Astrocyte of the cerebellum (primary cell): ENCODE measurements at regions not wholly inside any gene's neighbourhood (a gene's known extent, or its start where the extent isn't known, plus 50 kb on each side); places are given as distances from the start of the nearest gene placed in this dataset.

ENCODE experiments used
- DNase-seq: peaks from one replicate; pipeline ENCODE4 v3.0.0-alpha.2; 2011; ENCODE audit warnings: low read depth
- H3K4me3 ChIP-seq: 2 replicates; pipeline ENCODE4 v1.5.1; 2011; ENCODE audit warnings: mild to moderate bottlenecking, low read depth, low read length, moderate library complexity
- in situ Hi-C: cut with HindIII; loops from 2 replicates; pipeline ENCODE4 v1.10.0; 2017; ENCODE audit warnings: low sequenced_read_pairs
- TF ChIP-seq, protein P1 (sequence below): IDR thresholded peaks from 2 replicates; pipeline ENCODE4 v1.5.1; 2012; ENCODE audit warnings: low read length, low read depth, moderate library complexity, mild to moderate bottlenecking; ENCODE audit errors: missing control alignments

DNA sequence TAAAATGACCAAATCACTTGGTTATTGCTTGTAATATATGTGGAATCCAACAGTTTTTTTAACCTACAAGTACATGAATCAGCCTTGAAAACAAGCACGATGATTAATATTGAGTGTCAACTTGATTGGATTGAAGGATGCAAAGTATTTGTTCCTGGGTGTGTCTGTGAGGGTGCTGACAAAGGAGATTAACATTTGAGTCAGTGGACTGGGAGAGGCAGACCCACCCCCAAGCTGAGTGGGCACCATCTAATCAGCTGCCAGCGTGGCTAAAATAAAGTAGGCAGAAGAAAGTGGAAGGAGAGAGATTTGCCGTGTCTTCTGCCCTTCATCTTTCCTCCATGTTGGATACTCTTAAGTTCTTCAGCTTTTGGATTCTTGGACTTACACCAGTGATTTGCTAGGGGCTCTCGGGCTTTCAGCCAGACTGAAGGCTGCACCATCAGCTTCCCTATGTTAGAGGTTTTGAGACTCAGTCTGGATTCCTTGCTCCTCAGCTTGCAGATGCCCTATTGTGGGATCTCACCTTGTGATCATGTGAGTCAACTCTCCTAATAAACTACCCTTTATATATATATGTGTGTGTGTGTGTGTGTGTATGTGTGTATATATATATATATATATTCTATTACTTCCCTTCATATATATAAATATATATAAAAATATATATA is 118.4 kb upstream of the WDR11 start:
- in situ Hi-C loops, result no loop called here
- TF ChIP-seq, protein P1, sequence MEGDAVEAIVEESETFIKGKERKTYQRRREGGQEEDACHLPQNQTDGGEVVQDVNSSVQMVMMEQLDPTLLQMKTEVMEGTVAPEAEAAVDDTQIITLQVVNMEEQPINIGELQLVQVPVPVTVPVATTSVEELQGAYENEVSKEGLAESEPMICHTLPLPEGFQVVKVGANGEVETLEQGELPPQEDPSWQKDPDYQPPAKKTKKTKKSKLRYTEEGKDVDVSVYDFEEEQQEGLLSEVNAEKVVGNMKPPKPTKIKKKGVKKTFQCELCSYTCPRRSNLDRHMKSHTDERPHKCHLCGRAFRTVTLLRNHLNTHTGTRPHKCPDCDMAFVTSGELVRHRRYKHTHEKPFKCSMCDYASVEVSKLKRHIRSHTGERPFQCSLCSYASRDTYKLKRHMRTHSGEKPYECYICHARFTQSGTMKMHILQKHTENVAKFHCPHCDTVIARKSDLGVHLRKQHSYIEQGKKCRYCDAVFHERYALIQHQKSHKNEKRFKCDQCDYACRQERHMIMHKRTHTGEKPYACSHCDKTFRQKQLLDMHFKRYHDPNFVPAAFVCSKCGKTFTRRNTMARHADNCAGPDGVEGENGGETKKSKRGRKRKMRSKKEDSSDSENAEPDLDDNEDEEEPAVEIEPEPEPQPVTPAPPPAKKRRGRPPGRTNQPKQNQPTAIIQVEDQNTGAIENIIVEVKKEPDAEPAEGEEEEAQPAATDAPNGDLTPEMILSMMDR, result no peak
- DNase-seq, result no peak
- no peak overlapping the region for H3K4me3 ChIP-seq

DNA sequence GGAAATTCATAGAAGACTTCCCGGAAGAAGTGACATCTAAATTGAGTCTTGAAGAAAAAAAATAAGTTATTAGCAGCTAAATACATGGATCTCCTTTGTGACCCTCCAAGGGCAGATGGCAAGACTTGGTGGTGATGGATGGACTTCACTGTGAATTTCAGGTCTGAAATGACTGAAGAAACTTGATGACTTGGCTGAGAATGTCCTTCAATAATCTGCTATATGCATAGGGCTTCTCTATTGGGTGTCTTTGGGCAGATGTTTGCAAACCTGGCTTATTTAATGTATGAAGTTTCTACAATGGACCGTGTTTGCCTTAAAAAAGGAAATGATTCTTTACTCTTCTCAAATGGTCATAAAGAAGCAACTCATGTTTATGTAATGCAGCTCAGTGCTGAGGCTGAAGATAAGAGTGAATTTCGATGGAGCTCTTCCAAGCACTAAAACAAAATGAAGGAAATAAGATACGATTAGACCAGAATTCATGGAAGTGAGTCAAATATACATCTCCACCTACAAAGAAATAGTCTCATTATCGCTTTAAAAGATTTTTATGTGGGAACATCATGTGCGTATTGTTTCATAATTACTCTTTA is 116.6 kb upstream of the WDR11 start:
- in situ Hi-C loops, result no loop called here
- DNase-seq, result no peak
- TF ChIP-seq, protein P1, result no peak
- no peak overlapping the region for H3K4me3 ChIP-seq

- TF ChIP-seq, protein P1, result no peak
- in situ Hi-C loops, result no loop called here
- H3K4me3 ChIP-seq, result no peak overlapping the region
- DNase-seq, result no peak
Measured at GRCh38 chr10:120735315-120735714, 115.8 kb upstream of the WDR11 start.

DNA sequence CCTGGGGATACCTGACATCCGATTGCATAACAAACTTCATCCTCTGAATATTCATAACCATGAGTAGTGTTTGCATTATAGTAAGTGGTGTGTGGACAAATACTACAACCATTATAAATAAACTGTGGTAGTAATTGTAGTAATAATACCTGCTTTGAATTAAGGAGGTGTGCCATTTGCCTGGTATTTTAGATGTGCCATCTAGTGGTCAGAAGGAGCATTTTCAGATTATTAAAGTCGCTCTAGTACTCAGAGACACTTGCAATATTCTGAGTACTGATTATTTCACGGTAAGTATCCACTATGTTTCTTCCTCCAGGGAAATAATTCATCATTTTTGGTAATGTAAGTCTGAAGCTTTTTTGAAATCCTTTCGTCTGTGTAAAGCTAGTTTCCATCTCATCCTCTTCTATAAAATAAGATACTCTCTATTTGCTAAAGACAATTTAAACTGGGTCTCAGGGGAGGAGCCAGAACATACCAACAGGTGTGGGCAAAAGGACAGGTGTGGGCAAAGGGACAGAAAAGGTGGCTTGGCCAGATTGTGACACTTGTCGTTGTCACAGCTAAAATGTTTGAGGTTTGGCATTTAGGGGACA is 115.3 kb upstream of the WDR11 start:
- TF ChIP-seq, protein P1, result peak; percentile 68
- in situ Hi-C loops, result no loop called here
- DNase-seq, result peak; percentile 8
- H3K4me3 ChIP-seq, result no peak overlapping the region

- TF ChIP-seq, protein P1, result no peak
- no peak for DNase-seq
- no peak overlapping the region for H3K4me3 ChIP-seq
- in situ Hi-C loops, result no loop called here
Measured at GRCh38 chr10:120736377-120736776, 114.8 kb upstream of the WDR11 start.

DNA sequence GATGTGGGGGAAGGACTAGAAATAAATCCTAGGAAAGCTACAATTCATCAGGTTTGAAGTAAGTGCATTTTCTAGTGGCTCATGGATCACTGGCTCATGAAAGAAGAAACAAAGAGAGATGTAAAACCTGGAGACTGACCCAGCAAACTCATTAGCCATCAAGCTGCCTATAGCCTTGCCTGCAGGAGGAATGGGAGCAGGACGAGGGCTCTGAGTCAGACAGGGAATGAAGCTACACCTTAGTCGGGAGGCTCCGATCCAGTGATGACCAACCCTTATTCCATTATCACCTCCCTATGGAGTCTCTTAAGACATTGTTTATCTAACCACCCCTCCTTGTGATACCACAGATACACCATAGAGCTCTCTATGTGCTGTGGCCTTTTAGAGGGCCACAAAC is 112.5 kb upstream of the WDR11 start:
- no peak overlapping the region for H3K4me3 ChIP-seq
- TF ChIP-seq, protein P1, result no peak
- in situ Hi-C loops, result no loop called here
- no peak for DNase-seq
